Fibroblast of the aortic adventitia (primary cell): ENCODE measurements at regions not wholly inside any gene's neighbourhood (a gene's known extent, or its start where the extent isn't known, plus 50 kb on each side); places are given as distances from the start of the nearest gene placed in this dataset.
"Not testable (repeated sequence)": the region's sequence is repeated elsewhere in the genome, so short reads cannot be mapped to it uniquely, and the experiment has no call there.

Experiments used
- DNase-seq: peaks from one replicate; pipeline ENCODE4 v3.0.0-alpha.2; 2010; ENCODE audit warnings: low read depth
- H3K4me3 ChIP-seq: 2 replicates; pipeline ENCODE4 v1.5.1; 2011; ENCODE audit warnings: low read depth, mild to moderate bottlenecking, control low read depth, low read length, moderate library complexity
- TF ChIP-seq, protein P1 (sequence below): IDR thresholded peaks from 2 replicates; pipeline ENCODE4 v1.5.1; 2011; ENCODE audit warnings: mild to moderate bottlenecking, low read length, control low read depth, inconsistent platforms; ENCODE audit not compliant: insufficient read depth

DNA sequence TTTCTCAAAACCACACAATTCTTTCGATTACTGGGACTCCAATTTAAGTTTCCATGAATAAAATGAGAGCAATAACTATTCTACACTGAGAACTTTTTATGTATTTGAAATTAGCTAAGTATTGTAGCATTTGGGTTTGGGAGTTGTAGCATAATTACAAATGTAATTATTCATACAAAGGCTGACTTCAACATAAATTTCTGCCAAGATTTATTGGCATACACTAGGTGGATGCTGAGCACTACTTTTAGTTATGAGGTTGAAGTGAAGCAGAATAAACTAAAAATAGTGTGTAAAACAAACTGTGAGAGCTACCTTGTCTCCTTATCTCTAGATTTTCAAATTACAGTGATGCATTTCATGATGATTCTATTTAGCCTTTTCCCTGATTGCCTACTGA is 516.1 kb downstream of the ZNF385D start:
- no peak for DNase-seq
- TF ChIP-seq, protein P1, sequence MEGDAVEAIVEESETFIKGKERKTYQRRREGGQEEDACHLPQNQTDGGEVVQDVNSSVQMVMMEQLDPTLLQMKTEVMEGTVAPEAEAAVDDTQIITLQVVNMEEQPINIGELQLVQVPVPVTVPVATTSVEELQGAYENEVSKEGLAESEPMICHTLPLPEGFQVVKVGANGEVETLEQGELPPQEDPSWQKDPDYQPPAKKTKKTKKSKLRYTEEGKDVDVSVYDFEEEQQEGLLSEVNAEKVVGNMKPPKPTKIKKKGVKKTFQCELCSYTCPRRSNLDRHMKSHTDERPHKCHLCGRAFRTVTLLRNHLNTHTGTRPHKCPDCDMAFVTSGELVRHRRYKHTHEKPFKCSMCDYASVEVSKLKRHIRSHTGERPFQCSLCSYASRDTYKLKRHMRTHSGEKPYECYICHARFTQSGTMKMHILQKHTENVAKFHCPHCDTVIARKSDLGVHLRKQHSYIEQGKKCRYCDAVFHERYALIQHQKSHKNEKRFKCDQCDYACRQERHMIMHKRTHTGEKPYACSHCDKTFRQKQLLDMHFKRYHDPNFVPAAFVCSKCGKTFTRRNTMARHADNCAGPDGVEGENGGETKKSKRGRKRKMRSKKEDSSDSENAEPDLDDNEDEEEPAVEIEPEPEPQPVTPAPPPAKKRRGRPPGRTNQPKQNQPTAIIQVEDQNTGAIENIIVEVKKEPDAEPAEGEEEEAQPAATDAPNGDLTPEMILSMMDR: no peak
- H3K4me3 ChIP-seq: no peak overlapping the region

- TF ChIP-seq, protein P1: no peak
Observed at GRCh38 chr3:21229426-21230135, 521.4 kb downstream of the ZNF385D start.

GRCh38 chr3:21226086-21226485 is 524.9 kb downstream of the ZNF385D start:
- no peak overlapping the region for H3K4me3 ChIP-seq
- TF ChIP-seq, protein P1: no peak
- no peak for DNase-seq

More at GRCh38 chr3:21229426-21230135, 521.4 kb downstream of the ZNF385D start:
- H3K4me3 ChIP-seq: no peak overlapping the region
- DNase-seq: no peak

DNA sequence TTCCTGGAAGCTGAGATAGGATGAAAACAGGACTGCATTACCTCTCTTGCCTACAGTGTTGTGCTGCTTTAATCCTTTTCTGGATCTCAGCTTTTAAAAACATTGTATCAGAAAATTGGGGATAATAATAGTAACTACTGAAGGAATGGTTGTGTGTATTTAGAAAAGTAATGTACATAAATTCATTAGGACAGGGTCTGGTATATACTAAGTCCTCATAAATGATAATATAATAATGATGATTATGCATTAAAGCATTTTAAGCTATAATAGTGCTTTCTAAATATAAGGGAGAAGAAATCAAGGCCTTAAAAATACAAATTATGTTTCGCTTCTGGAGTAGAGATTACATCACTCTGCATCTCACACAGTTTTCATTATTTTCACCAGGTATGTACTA is 530.1 kb downstream of the ZNF385D start:
- DNase-seq: no peak
- H3K4me3 ChIP-seq: no peak overlapping the region
- TF ChIP-seq, protein P1: no peak

DNA sequence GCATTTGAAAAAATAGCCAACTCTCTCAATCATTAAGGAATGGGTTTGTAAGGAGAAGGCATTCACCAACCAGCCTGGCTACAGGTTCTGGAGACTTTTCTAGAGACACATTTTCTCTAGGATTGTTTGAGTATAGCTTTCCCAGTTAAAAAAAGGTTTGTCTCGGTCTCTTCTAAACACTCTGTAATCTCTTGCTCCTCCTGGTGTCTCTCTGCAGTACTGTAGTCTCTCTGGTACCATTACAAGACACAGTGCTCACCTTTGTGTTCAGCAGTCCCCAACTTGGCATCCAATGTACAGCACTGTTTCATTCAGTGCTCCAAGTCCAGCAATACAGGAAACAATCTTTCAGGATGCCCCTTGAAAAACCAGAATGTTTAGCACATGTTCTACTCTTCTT is 534.4 kb downstream of the ZNF385D start:
- no peak overlapping the region for H3K4me3 ChIP-seq
- DNase-seq: peak; percentile 28
- TF ChIP-seq, protein P1: peak; percentile 57

DNA sequence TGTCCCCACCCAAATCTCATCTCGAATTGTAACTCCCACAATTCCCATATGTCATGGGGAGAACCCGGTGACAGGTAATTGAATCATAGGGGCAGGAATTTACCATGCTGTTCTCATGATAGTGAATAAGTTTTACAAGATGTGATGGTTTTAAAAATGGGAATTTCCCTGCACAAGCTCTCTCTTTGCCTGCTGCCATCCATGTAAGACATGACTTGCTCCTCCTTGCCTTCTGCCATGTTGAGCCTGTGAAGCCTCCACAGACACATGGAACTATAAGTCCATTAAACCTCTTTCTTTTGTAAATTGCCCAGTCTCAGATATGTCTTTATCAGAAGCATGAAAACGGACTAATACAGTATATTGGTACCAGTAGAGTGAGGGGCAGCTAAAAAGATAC is 546.9 kb downstream of the ZNF385D start:
- H3K4me3 ChIP-seq: not testable (repeated sequence)

DNA sequence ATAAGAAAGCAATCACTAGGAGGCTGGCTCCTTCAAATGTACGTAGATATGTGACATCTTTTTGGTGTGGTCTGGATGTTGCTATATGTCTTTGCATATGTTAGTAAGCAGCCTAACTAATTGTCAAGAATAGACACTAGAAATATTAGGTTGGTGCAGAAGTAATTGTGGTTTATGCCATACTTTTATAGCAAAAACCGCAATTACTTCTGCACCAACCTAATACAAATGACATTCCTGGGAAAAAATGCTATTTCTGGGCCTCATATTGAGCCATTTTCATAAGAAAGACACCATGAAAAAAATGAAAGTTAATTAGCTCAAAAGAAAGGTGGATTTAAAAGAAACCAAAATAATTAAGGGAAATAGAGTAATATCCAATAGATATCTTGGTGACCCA is 555.8 kb downstream of the ZNF385D start:
- no peak overlapping the region for H3K4me3 ChIP-seq
- DNase-seq: no peak
- TF ChIP-seq, protein P1: no peak

More for the DNA sequence above, 546.9 kb downstream of the ZNF385D start:
- DNase-seq: not testable (repeated sequence)

DNA sequence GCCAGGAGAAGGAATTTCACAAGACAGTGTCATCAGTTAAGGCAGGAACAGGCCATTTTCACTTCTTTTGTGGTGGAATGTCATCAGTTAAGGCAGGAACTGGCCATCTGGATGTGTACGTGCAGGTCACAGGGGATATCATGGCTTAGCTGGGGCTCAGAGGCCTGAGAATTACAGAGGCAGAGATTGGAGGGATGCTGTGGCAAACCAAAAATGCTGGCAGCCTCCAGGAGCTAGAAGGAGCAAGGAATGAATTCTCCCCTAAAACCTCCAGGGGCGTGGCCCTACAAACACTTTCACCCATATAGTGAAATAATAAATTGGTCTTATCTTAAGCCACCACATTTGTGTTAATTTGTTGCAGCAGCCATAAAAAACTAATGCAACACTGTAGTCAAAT is 557.0 kb downstream of the ZNF385D start:
- DNase-seq, H3K4me3 ChIP-seq: not testable (repeated sequence)
